Calu3 (cell line): ENCODE measurements at regions not wholly inside any gene's neighbourhood (a gene's known extent, or its start where the extent isn't known, plus 50 kb on each side); places are given as distances from the start of the nearest gene placed in this dataset.

Source experiments
- BruUV-seq: library from RNA; stranded (reverse); fragments of 400-500 nt; replicated peaks from 2 replicates; lab custom pipeline; 2021; lab: Mats Ljungman, UMichigan
- CTCF ChIA-PET: fragments of 300-600 bp; sonication (Branson Sonifier 250); formaldehyde crosslinking; loops from one replicate; lab custom pipeline; 2022; ENCODE audit warnings: antibody characterized with exemption; lab: Charles Lee
- DNase-seq: peaks from one replicate; pipeline ENCODE4 v3.0.0; 2022
- H3K27ac Mint-ChIP-seq: one replicate; pipeline ENCODE4 v1.8.0; 2022; ENCODE audit warnings: mixed read lengths; ENCODE audit not compliant: unreplicated experiment
- H3K27me3 Mint-ChIP-seq: one replicate; pipeline ENCODE4 v1.8.0; 2022; ENCODE audit warnings: mixed read lengths; ENCODE audit not compliant: unreplicated experiment
- H3K36me3 Mint-ChIP-seq: one replicate; pipeline ENCODE4 v1.8.0; 2022; ENCODE audit warnings: mild to moderate bottlenecking, moderate library complexity, mixed read lengths; ENCODE audit not compliant: insufficient read depth, unreplicated experiment
- H3K4me1 Mint-ChIP-seq: one replicate; pipeline ENCODE4 v1.8.0; 2022; ENCODE audit warnings: mild to moderate bottlenecking, low read depth, mixed read lengths; ENCODE audit not compliant: unreplicated experiment
- H3K4me3 Mint-ChIP-seq: one replicate; pipeline ENCODE4 v1.8.0; 2022; ENCODE audit warnings: mild to moderate bottlenecking, low read depth, moderate library complexity, mixed read lengths; ENCODE audit not compliant: unreplicated experiment
- H3K9me3 Mint-ChIP-seq: one replicate; pipeline ENCODE4 v1.8.0; 2022; ENCODE audit warnings: low read depth, mixed read lengths; ENCODE audit not compliant: unreplicated experiment
- CTCF ChIP-seq: fragments of 200-600 bp; IDR thresholded peaks from one replicate; pipeline ENCODE4 v1.8.0; 2022; ENCODE audit warnings: antibody characterized with exemption; ENCODE audit not compliant: unreplicated experiment
- intact Hi-C: fragments of 100-400 bp; cut with micrococcal nuclease; formaldehyde crosslinking; loops from one replicate; pipeline ENCODE4 v1.10.0; 2022; ENCODE audit not compliant: unreplicated experiment

- no peak overlapping the region for H3K4me3 Mint-ChIP-seq
- H3K36me3 Mint-ChIP-seq = no peaks in the 10 kb centered on the region
- intact Hi-C loops = no loop called here
- BruUV-seq = no TSS peak
- no peak overlapping the region for H3K27ac Mint-ChIP-seq
- H3K9me3 Mint-ChIP-seq = no peaks in the 10 kb centered on the region
- no peak for DNase-seq
- no peaks in the 10 kb centered on the region for H3K27me3 Mint-ChIP-seq
- CTCF ChIA-PET = no interaction called here
- H3K4me1 Mint-ChIP-seq = no peaks in the 10 kb centered on the region
- TF ChIP-seq CTCF = no peak
Observed at GRCh38 chr10:34033078-34033477, 698.6 kb upstream of the NRP1 start.

- no peaks in the 10 kb centered on the region for H3K27me3 Mint-ChIP-seq
- H3K4me3 Mint-ChIP-seq = no peak overlapping the region
- no peak for TF ChIP-seq CTCF
- no peaks in the 10 kb centered on the region for H3K36me3 Mint-ChIP-seq
- no peak overlapping the region for H3K27ac Mint-ChIP-seq
- H3K4me1 Mint-ChIP-seq = no peaks in the 10 kb centered on the region
- DNase-seq = no peak
- CTCF ChIA-PET = no interaction called here
- intact Hi-C loops = no loop called here
- no TSS peak for BruUV-seq
- H3K9me3 Mint-ChIP-seq = no peaks in the 10 kb centered on the region
Observed at GRCh38 chr10:34032564-34032963, 698.1 kb upstream of the NRP1 start.

GRCh38 chr10:34031400-34031799 lies 696.9 kb upstream of the NRP1 start:
- intact Hi-C loops = no loop called here
- H3K27ac Mint-ChIP-seq = no peak overlapping the region
- H3K4me1 Mint-ChIP-seq = no peaks in the 10 kb centered on the region
- BruUV-seq = no TSS peak
- no peak for TF ChIP-seq CTCF
- no peaks in the 10 kb centered on the region for H3K36me3 Mint-ChIP-seq
- H3K9me3 Mint-ChIP-seq = no peaks in the 10 kb centered on the region
- no peaks in the 10 kb centered on the region for H3K27me3 Mint-ChIP-seq
- CTCF ChIA-PET = no interaction called here
- DNase-seq = no peak
- H3K4me3 Mint-ChIP-seq = no peak overlapping the region

- intact Hi-C loops = no loop called here
- BruUV-seq = no TSS peak
- Mint-ChIP-seq H3K27me3 (no peaks in the 10 kb centered on the region), H3K27ac (no peak overlapping the region), H3K4me1 (no peaks in the 10 kb centered on the region), H3K9me3 (no peaks in the 10 kb centered on the region), H3K4me3 (no peak overlapping the region), H3K36me3 (no peaks in the 10 kb centered on the region)
- CTCF ChIA-PET = no interaction called here
- no peak for TF ChIP-seq CTCF
- DNase-seq = no peak
Observed at GRCh38 chr10:34029455-34029854, 695.0 kb upstream of the NRP1 start.

- CTCF ChIA-PET = no interaction called here
Observed at GRCh38 chr10:34028936-34029335, 694.5 kb upstream of the NRP1 start.

More at GRCh38 chr10:34028936-34029335, 694.5 kb upstream of the NRP1 start:
- no peak for DNase-seq
- Mint-ChIP-seq H3K9me3 (no peaks in the 10 kb centered on the region), H3K27me3 (no peaks in the 10 kb centered on the region), H3K4me3 (no peak overlapping the region), H3K36me3 (no peaks in the 10 kb centered on the region), H3K4me1 (no peaks in the 10 kb centered on the region), H3K27ac (no peak overlapping the region)
- BruUV-seq = no TSS peak
- TF ChIP-seq CTCF = no peak
- intact Hi-C loops = no loop called here
